Loucy (cell line): ENCODE measurements at regions not wholly inside any gene's neighbourhood (a gene's known extent, or its start where the extent isn't known, plus 50 kb on each side); places are given as distances from the start of the nearest gene placed in this dataset.

Source experiments
- H2AFZ ChIP-seq: fragments of 200-600 bp; sonication (generic); 2 replicates; pipeline ENCODE4 v1.6.0; 2016; ENCODE audit warnings: antibody characterized with exemption, mild to moderate bottlenecking, low read length, moderate library complexity
- H3F3A ChIP-seq: fragments of 200-600 bp; 2 replicates; pipeline ENCODE4 v1.6.0; 2016; ENCODE audit warnings: antibody characterized with exemption, low read depth, mild to moderate bottlenecking
- H3K27me3 ChIP-seq: fragments of 200-600 bp; sonication (generic); 2 replicates; pipeline ENCODE4 v1.6.1; 2014; ENCODE audit warnings: low read length, mild to moderate bottlenecking; ENCODE audit not compliant: insufficient read depth, poor library complexity, severe bottlenecking
- H3K36me3 ChIP-seq: fragments of 200-600 bp; sonication (generic); 2 replicates; pipeline ENCODE4 v1.6.1; 2016; ENCODE audit warnings: low read length; ENCODE audit not compliant: insufficient read depth
- H3K4me1 ChIP-seq: fragments of 200-600 bp; sonication (generic); 2 replicates; pipeline ENCODE4 v1.5.1; 2014; ENCODE audit warnings: low read length, mild to moderate bottlenecking; ENCODE audit not compliant: insufficient read depth, poor library complexity, severe bottlenecking
- H3K4me2 ChIP-seq: fragments of 200-600 bp; sonication (generic); 2 replicates; pipeline ENCODE4 v1.6.0; 2014; ENCODE audit warnings: antibody characterized with exemption, low read length, low read depth, mild to moderate bottlenecking; ENCODE audit not compliant: poor library complexity, severe bottlenecking
- H3K4me3 ChIP-seq: fragments of 200-600 bp; sonication (generic); 2 replicates; pipeline ENCODE4 v1.5.1; 2014; ENCODE audit warnings: low read length, mild to moderate bottlenecking, mixed read lengths; ENCODE audit not compliant: poor library complexity, severe bottlenecking
- H3K79me2 ChIP-seq: fragments of 200-600 bp; sonication (generic); 2 replicates; pipeline ENCODE4 v1.6.1; 2014; ENCODE audit warnings: low read length; ENCODE audit not compliant: insufficient read depth
- H3K9ac ChIP-seq: fragments of 200-600 bp; sonication (generic); 2 replicates; pipeline ENCODE4 v1.6.0; 2014; ENCODE audit warnings: mild to moderate bottlenecking, low read depth, low read length, moderate library complexity; ENCODE audit not compliant: poor library complexity, severe bottlenecking
- H3K9me2 ChIP-seq: fragments of 200-600 bp; sonication (generic); replicated peaks from 2 replicates; pipeline ENCODE4 v1.6.1; 2016; ENCODE audit warnings: low read depth, low read length, mixed read lengths
- H3K9me3 ChIP-seq: fragments of 200-600 bp; sonication (generic); 2 replicates; pipeline ENCODE4 v1.6.1; 2014; ENCODE audit warnings: mild to moderate bottlenecking, antibody characterized with exemption, low read length, low read depth; ENCODE audit not compliant: insufficient read depth
- H4K20me1 ChIP-seq: fragments of 200-600 bp; sonication (generic); 2 replicates; pipeline ENCODE4 v1.6.0; 2014; ENCODE audit warnings: antibody characterized with exemption, low read length, mild to moderate bottlenecking; ENCODE audit not compliant: insufficient read depth, poor library complexity, severe bottlenecking
- EZH2phosphoT487 ChIP-seq: fragments of 200-600 bp; IDR thresholded peaks from 2 replicates; pipeline ENCODE4 v1.6.1; 2018; ENCODE audit warnings: antibody characterized with exemption, mild to moderate bottlenecking, moderate library complexity, borderline replicate concordance
- TF ChIP-seq, protein P1 (sequence below): fragments of 200-600 bp; sonication (generic); conservative IDR thresholded peaks from 2 replicates; pipeline ENCODE4 v1.5.1; 2014; ENCODE audit warnings: mild to moderate bottlenecking, antibody characterized with exemption, low read length

DNA sequence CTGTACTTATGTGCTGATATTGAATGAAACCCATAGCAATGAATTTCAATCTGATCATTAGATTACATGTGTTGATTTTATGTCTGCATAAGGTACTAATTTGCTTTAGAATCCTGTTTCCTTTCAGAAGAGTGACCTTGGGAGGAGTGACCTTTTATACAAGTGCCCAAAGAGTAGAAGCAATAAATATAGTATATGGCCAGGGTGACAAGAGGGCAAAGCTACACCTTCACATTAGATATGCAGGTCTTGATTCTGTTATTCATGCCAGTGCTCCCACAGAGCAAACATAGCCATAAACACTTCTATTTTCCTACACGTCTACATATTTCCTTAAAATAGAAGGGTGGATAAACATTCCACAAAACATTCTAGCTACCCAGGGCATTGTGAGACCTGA, 158.2 kb upstream of the RAP2B start:
- Histone ChIP-seq H3K4me3 (no peak overlapping the region), H2AFZ (no peak overlapping the region), H4K20me1 (no peaks in the 10 kb centered on the region), H3K9ac (no peak overlapping the region), H3K36me3 (no peaks in the 10 kb centered on the region), H3K27me3 (no peaks in the 10 kb centered on the region), H3F3A (no peaks in the 10 kb centered on the region), H3K9me3 (no peaks in the 10 kb centered on the region), H3K9me2 (no peaks in the 10 kb centered on the region), H3K4me2 (no peak overlapping the region), H3K79me2 (no peaks in the 10 kb centered on the region), H3K4me1 (peaks cover 8% of the 10 kb centered on the region)
- TF ChIP-seq, protein P1, sequence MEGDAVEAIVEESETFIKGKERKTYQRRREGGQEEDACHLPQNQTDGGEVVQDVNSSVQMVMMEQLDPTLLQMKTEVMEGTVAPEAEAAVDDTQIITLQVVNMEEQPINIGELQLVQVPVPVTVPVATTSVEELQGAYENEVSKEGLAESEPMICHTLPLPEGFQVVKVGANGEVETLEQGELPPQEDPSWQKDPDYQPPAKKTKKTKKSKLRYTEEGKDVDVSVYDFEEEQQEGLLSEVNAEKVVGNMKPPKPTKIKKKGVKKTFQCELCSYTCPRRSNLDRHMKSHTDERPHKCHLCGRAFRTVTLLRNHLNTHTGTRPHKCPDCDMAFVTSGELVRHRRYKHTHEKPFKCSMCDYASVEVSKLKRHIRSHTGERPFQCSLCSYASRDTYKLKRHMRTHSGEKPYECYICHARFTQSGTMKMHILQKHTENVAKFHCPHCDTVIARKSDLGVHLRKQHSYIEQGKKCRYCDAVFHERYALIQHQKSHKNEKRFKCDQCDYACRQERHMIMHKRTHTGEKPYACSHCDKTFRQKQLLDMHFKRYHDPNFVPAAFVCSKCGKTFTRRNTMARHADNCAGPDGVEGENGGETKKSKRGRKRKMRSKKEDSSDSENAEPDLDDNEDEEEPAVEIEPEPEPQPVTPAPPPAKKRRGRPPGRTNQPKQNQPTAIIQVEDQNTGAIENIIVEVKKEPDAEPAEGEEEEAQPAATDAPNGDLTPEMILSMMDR: no peak

DNA sequence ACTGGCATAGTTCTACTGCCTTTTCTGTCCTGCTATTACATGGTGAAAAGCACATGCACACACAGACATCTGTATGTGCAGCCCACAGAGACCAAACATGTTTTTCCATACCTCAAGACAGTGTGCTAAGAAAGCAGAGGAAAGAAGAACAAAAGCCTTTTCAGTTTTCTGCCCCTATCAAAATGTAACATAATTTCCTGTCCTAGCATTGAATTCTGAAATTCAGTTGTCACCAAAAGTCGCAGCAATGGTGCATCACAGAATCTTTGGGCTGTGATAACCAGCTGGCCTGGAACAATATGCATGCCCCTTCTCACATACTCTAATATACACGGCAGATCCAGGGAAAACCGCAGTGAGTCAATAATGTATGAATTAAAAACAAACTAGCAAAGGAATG, 153.8 kb upstream of the RAP2B start:
- no peak overlapping the region for H3K9ac ChIP-seq
- no peaks in the 10 kb centered on the region for H4K20me1 ChIP-seq
- peak overlapping the region; percentile 53 for H2AFZ ChIP-seq
- H3K27me3 ChIP-seq: no peaks in the 10 kb centered on the region
- H3F3A ChIP-seq: no peaks in the 10 kb centered on the region
- no peaks in the 10 kb centered on the region for H3K9me2 ChIP-seq
- TF ChIP-seq EZH2phosphoT487: no peak
- TF ChIP-seq, protein P1: no peak
- H3K4me2 ChIP-seq: no peak overlapping the region
- no peaks in the 10 kb centered on the region for H3K9me3 ChIP-seq
- no peaks in the 10 kb centered on the region for H3K79me2 ChIP-seq
- peaks cover 8% of the 10 kb centered on the region for H3K4me1 ChIP-seq
- H3K4me3 ChIP-seq: no peak overlapping the region
- H3K36me3 ChIP-seq: no peaks in the 10 kb centered on the region

DNA sequence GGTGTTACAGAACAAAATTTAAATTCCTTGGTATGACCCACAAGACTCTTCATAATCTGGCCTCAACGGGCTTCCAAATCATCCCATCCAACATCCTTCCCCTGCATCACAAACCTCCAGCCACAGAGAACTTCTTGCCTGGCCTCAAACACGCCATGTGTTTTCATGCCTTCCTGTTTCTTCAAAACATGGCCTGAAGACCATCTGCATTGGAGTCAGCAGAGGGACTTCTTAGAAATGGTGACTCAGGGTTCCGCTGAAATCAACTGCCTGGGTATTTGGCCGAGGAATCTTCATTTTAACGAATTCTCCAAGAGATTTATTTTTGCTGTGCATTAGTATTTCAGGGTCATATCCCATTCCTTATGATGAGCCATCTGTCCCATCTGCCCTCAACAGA, 138.1 kb upstream of the RAP2B start:
- TF ChIP-seq EZH2phosphoT487: no peak
- TF ChIP-seq, protein P1: no peak

More for the DNA sequence above, 138.1 kb upstream of the RAP2B start:
- Histone ChIP-seq H3K4me1 (no peaks in the 10 kb centered on the region), H2AFZ (no peak overlapping the region), H3K9me3 (no peaks in the 10 kb centered on the region), H4K20me1 (no peaks in the 10 kb centered on the region), H3K4me2 (no peak overlapping the region), H3K27me3 (no peaks in the 10 kb centered on the region), H3K79me2 (no peaks in the 10 kb centered on the region), H3K9ac (no peak overlapping the region), H3F3A (no peaks in the 10 kb centered on the region), H3K36me3 (no peaks in the 10 kb centered on the region), H3K9me2 (no peaks in the 10 kb centered on the region), H3K4me3 (no peak overlapping the region)
